Spleen (tissue), 11 donors: ENCODE measurements at regions not wholly inside any gene's neighbourhood (a gene's known extent, or its start where the extent isn't known, plus 50 kb on each side); places are given as distances from the start of the nearest gene placed in this dataset.
"Not testable (repeated sequence)": the region's sequence is repeated elsewhere in the genome, so short reads cannot be mapped to it uniquely, and the experiment has no call there.

ENCODE experiments used
- DNase-seq: peaks from one replicate; pipeline ENCODE4 v3.0.0-alpha.2; 2020
- H3K27ac ChIP-seq, 8 donors: fragments of 200-600 bp; sonication (generic) in 7 of 8; 1 replicate in 4 of 8; 2 replicates in 4 of 8; pipeline versions ENCODE4 v1.5.0 to v1.8.0; 2016 to 2021; ENCODE audit warnings: inconsistent platforms in 4 of 8, mild to moderate bottlenecking in 4 of 8, moderate library complexity in 1 of 8
- H3K27me3 ChIP-seq, 7 donors: fragments of 200-600 bp; sonication (generic) in 6 of 7; replicated peaks in 1 of 7; 1 replicate in 4 of 7; 2 replicates in 3 of 7; pipeline versions ENCODE4 v1.5.0 to v1.8.0; 2016 to 2021; ENCODE audit warnings: inconsistent platforms in 3 of 7, mild to moderate bottlenecking in 1 of 7
- H3K36me3 ChIP-seq, 6 donors: fragments of 200-600 bp; sonication (generic) in 5 of 6; 1 replicate in 4 of 6; 2 replicates in 2 of 6; pipeline versions ENCODE4 v1.5.0 to v1.8.0; 2016 to 2021; ENCODE audit warnings: inconsistent platforms in 2 of 6
- H3K4me1 ChIP-seq, 6 donors: fragments of 200-600 bp; sonication (generic) in 5 of 6; 1 replicate in 3 of 6; 2 replicates in 3 of 6; pipeline versions ENCODE4 v1.5.0 to v1.8.0; 2016 to 2021; ENCODE audit warnings: inconsistent platforms in 3 of 6
- H3K4me3 ChIP-seq, 8 donors: fragments of 200-600 bp; sonication (generic) in 7 of 8; 1 replicate in 4 of 8; 2 replicates in 4 of 8; pipeline versions ENCODE4 v1.5.0 to v1.8.0; 2016 to 2021; ENCODE audit warnings: inconsistent platforms in 4 of 8, mild to moderate bottlenecking in 4 of 8, moderate library complexity in 2 of 8
- H3K9me3 ChIP-seq, 8 donors: fragments of 200-600 bp; sonication (generic) in 7 of 8; 1 replicate in 4 of 8; 2 replicates in 4 of 8; pipeline versions ENCODE4 v1.5.0 to v1.8.0; 2016 to 2021; ENCODE audit warnings: inconsistent platforms in 4 of 8
- CTCF ChIP-seq, 11 experiments: fragments of 200-600 bp in 7 of 11; fragments of 450-650 bp in 4 of 11; sonication (generic) in 4 of 11; IDR thresholded peaks in 8 of 11; conservative IDR thresholded peaks in 3 of 11; 1 replicate in 7 of 11; 2 replicates in 4 of 11; pipeline versions ENCODE4 v1.4.0 to v1.8.0; 2016 to 2021; ENCODE audit warnings: antibody characterized with exemption in 11 of 11, inconsistent platforms in 4 of 11, mild to moderate bottlenecking in 1 of 11
- POLR2A ChIP-seq, 3 donors: fragments of 450-650 bp; IDR thresholded peaks; one replicate each; pipeline ENCODE4 v1.5.1; 2017; ENCODE audit warnings: antibody characterized with exemption in 3 of 3, mild to moderate bottlenecking in 1 of 3
- POLR2AphosphoS5 ChIP-seq, 3 donors: sonication (generic); formaldehyde crosslinking; IDR thresholded peaks; one replicate each; pipeline ENCODE4 v1.5.1; 2017; ENCODE audit warnings: antibody characterized with exemption in 3 of 3
- WGBS, 5 donors: extraction: QIAGEN DNeasy Blood & Tissue Kit in 3 of 5; methylation state at CpG; one replicate each; pipeline versions ENCODE4 v1.1.5 to v1.1.7; 2013 to 2018; 5-methylcytosine and 5-hydroxymethylcytosine counted together
- intact Hi-C: fragments of 100-400 bp; cut with DNase I; formaldehyde crosslinking; loops from one replicate; pipeline ENCODE4 v1.15.0; 2023; ENCODE audit warnings: low total_unique reads
- donor health status: healthy with polysubstance abuse.
- donor health status: DM: no; HTN: no; CAD: no; lungs with moderate emphysema.
- donor health status: DM: no; HTN: no; CAD: no.
- donor health status: Bipolar disorder and iron deficiency.
- donor health status: healthy.
- donor health status: DM: no; HTN: no; CAD: no.
- donor health status: DM: yes; HTN: yes; CAD: no.

DNA sequence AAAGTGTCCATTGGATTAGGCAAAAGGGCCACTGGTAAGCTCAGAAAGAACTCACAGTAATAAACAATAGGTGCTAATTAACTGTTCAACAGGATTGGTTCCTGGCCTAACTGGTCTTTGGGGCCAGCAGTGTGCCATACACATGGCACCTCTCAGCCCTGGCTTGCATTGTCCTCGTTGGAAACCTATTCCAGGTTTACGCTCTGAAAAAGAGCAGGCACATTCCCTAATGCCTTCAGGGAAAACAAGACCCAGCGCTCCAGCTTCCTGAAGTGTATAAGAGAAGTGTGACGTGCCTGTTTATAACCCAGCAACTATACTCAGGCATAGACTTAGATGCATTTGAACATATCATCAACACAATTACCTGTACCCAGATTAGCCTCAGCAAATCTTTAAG is 51.9 kb upstream of the RBM47 start:
- 85 to 96% (median 91%) methylated on average over 4 of the region's 4 CpGs for WGBS, 5 donors
- Histone ChIP-seq H3K27ac (no peak overlapping the region), H3K27me3 (no peaks in the 10 kb centered on the region), H3K36me3 (no peaks in the 10 kb centered on the region), H3K4me3 (no peak overlapping the region), H3K9me3 (no peaks in the 10 kb centered on the region), H3K4me1 (peaks cover 0 to 4% (median 0%) of the 10 kb centered on the region in 6 donors)
- no peak for DNase-seq
- intact Hi-C loops: no loop called here
- TF ChIP-seq CTCF (IDR thresholded peaks at IDR 0.05 in 8 of 11, conservative IDR thresholded peaks at IDR 0.05 in 3 of 11) (no peak), POLR2AphosphoS5 (IDR thresholded peaks at IDR 0.05) (no peak), POLR2A (IDR thresholded peaks at IDR 0.05) (no peak)

- Histone ChIP-seq H3K36me3 (no peaks in the 10 kb centered on the region), H3K4me3 (no peak overlapping the region), H3K4me1 (peaks cover 0 to 4% (median 0%) of the 10 kb centered on the region in 6 donors), H3K27me3 (no peaks in the 10 kb centered on the region), H3K27ac (peak overlapping the region in 2 of 8 donors; percentile 8 to 35), H3K9me3 (no peaks in the 10 kb centered on the region)
- 69 to 83% (median 73%) methylated on average over 12 of the region's 12 CpGs for WGBS, 5 donors
- intact Hi-C loops: no loop called here
- TF ChIP-seq POLR2A (IDR thresholded peaks at IDR 0.05) (no peak), POLR2AphosphoS5 (IDR thresholded peaks at IDR 0.05) (no peak), CTCF (IDR thresholded peaks at IDR 0.05 in 8 of 11, conservative IDR thresholded peaks at IDR 0.05 in 3 of 11) (no peak)
- DNase-seq: no peak
Observed at GRCh38 chr4:40682290-40683101, 52.8 kb upstream of the RBM47 start.

GRCh38 chr4:40683536-40684145 is 54.0 kb upstream of the RBM47 start:
- WGBS, 5 donors: 82 to 92% (median 84%) methylated on average over 12 of the region's 12 CpGs
- intact Hi-C loops, H3K36me3 ChIP-seq, H3K4me1 ChIP-seq, H3K4me3 ChIP-seq, DNase-seq, H3K9me3 ChIP-seq, H3K27me3 ChIP-seq: not testable (repeated sequence)
- peak overlapping the region in 2 of 8 donors; percentile 8 to 35 for H3K27ac ChIP-seq

DNA sequence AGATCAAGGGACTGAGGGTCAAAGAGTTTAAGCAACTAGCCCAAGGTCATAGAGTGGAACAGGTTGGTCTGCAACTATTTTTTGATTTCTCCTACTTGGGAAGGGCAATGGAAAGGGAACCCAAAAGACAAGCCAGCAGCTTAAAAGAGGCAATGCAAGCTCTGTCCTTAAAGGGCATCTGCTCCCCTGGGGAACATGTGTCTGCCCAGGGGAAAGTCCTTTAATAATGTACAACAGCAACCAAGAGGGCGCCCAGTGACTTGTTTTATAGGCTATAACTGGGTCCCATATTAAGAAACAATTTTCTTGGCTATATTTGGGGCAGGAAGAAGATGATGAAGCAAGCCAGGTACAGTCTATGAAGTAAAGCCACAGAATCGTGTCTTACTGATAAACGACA is 54.7 kb upstream of the RBM47 start:
- DNase-seq: no peak
- H3K36me3 ChIP-seq: no peaks in the 10 kb centered on the region
- intact Hi-C loops: no loop called here
- no peaks in the 10 kb centered on the region for H3K27me3 ChIP-seq
- no peak for TF ChIP-seq POLR2A (IDR thresholded peaks at IDR 0.05)
- no peak for TF ChIP-seq POLR2AphosphoS5 (IDR thresholded peaks at IDR 0.05)
- TF ChIP-seq CTCF (IDR thresholded peaks at IDR 0.05 in 8 of 11, conservative IDR thresholded peaks at IDR 0.05 in 3 of 11): no peak
- H3K9me3 ChIP-seq: no peaks in the 10 kb centered on the region
- WGBS, 5 donors: 75 to 94% (median 86%) methylated on average over 3 of the region's 3 CpGs
- no peak overlapping the region for H3K4me3 ChIP-seq
- H3K4me1 ChIP-seq: peaks cover 0 to 4% (median 0%) of the 10 kb centered on the region in 6 donors
- H3K27ac ChIP-seq: no peak overlapping the region
